Breast epithelium (tissue), 3 donors: ENCODE measurements at regions not wholly inside any gene's neighbourhood (a gene's known extent, or its start where the extent isn't known, plus 50 kb on each side); places are given as distances from the start of the nearest gene placed in this dataset.

Experiments used
- POLR2AphosphoS5 ChIP-seq, 3 donors: sonication (generic); formaldehyde crosslinking; IDR thresholded peaks; one replicate each; pipeline ENCODE4 v1.6.1; 2017; ENCODE audit warnings: antibody characterized with exemption in 3 of 3
- TF ChIP-seq, protein P1 (sequence below), 3 donors: fragments of 450-650 bp; IDR thresholded peaks; one replicate each; pipeline ENCODE4 v1.5.1; 2016 to 2017; ENCODE audit warnings: antibody characterized with exemption in 3 of 3, mild to moderate bottlenecking in 3 of 3, moderate library complexity in 3 of 3

DNA sequence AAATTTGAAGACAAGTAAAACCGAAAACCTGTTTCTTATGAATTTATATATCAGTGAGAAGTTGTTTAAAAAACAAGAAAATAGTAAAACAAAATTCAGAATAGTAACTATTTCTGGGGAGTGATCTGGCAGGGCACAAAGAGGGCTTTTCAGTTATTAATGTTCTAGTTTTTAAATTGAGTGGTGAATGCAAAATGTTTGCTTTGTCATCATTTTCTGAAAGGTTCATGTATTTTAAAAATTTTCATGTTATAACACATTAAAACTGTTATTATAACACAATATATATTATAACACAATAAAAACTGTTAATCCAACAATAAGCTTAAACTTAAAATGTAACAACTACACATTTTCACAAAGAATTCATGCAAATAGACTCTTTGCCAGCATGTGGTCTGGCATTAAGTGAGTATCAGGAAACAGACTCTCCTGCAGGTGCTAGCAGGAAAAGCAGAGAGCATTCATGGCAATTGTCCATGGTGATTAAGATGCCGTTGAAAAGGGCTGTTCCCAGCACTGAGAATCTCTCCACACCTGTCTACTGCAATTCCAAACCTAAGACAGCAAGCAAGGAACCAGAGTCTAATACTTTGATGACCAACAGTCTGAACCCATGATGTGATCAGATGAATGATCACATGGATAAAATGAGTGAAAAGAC lies 204.9 kb downstream of the TBX15 start:
- no peak for TF ChIP-seq POLR2AphosphoS5 (IDR thresholded peaks at IDR 0.05)
- TF ChIP-seq, protein P1, sequence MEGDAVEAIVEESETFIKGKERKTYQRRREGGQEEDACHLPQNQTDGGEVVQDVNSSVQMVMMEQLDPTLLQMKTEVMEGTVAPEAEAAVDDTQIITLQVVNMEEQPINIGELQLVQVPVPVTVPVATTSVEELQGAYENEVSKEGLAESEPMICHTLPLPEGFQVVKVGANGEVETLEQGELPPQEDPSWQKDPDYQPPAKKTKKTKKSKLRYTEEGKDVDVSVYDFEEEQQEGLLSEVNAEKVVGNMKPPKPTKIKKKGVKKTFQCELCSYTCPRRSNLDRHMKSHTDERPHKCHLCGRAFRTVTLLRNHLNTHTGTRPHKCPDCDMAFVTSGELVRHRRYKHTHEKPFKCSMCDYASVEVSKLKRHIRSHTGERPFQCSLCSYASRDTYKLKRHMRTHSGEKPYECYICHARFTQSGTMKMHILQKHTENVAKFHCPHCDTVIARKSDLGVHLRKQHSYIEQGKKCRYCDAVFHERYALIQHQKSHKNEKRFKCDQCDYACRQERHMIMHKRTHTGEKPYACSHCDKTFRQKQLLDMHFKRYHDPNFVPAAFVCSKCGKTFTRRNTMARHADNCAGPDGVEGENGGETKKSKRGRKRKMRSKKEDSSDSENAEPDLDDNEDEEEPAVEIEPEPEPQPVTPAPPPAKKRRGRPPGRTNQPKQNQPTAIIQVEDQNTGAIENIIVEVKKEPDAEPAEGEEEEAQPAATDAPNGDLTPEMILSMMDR (IDR thresholded peaks at IDR 0.05) = no peak
